OCI-LY7 (cell line): ENCODE measurements at regions not wholly inside any gene's neighbourhood (a gene's known extent, or its start where the extent isn't known, plus 50 kb on each side); places are given as distances from the start of the nearest gene placed in this dataset.
"Not testable (repeated sequence)": the region's sequence is repeated elsewhere in the genome, so short reads cannot be mapped to it uniquely, and the experiment has no call there.

Experiments used
- BruUV-seq: library from RNA; stranded (reverse); fragments of 400-500 nt; replicated peaks from 2 replicates; lab custom pipeline; 2021; lab: Mats Ljungman, UMichigan
- CTCF ChIA-PET: fragments of 300-600 bp; sonication (Branson Sonifier 250); formaldehyde crosslinking; loops from one replicate; lab custom pipeline; 2022; ENCODE audit warnings: antibody characterized with exemption; ENCODE audit not compliant: unreplicated experiment; lab: Charles Lee
- POLR2A ChIA-PET: fragments of 300-600 bp; sonication (Branson Sonifier 250); formaldehyde crosslinking; loops from one replicate; lab custom pipeline; 2022; ENCODE audit warnings: antibody characterized with exemption; lab: Charles Lee
- DNase-seq: peaks from one replicate; pipeline ENCODE4 v3.0.0-alpha.2; 2015; ENCODE audit warnings: low spot score
- H2AFZ ChIP-seq: fragments of 200-600 bp; sonication (generic), shearing (Covaris generic); 2 replicates; pipeline ENCODE4 v1.6.1; 2014; ENCODE audit warnings: mild to moderate bottlenecking, antibody characterized with exemption, low read length, moderate library complexity
- H3K27ac ChIP-seq: fragments of 200-600 bp; sonication (generic); 2 replicates; pipeline ENCODE4 v1.5.1; 2014; ENCODE audit warnings: mixed run types, low read depth, mild to moderate bottlenecking, moderate library complexity, low read length, inconsistent platforms; ENCODE audit not compliant: poor library complexity, severe bottlenecking
- H3K36me3 ChIP-seq: fragments of 200-600 bp; sonication (generic); 2 replicates; pipeline ENCODE4 v1.6.1; 2014; ENCODE audit warnings: mild to moderate bottlenecking, antibody characterized with exemption, low read length, moderate library complexity, mixed read lengths; ENCODE audit not compliant: insufficient read depth
- H3K4me1 ChIP-seq: fragments of 200-600 bp; sonication (generic); 2 replicates; pipeline ENCODE4 v1.5.1; 2014; ENCODE audit warnings: mild to moderate bottlenecking, low read length; ENCODE audit not compliant: insufficient read depth, poor library complexity, severe bottlenecking
- H3K4me2 ChIP-seq: fragments of 200-600 bp; sonication (generic); 2 replicates; pipeline ENCODE4 v1.6.1; 2014; ENCODE audit warnings: mild to moderate bottlenecking, low read length
- H3K4me3 ChIP-seq: fragments of 200-600 bp; sonication (generic); 2 replicates; pipeline ENCODE4 v1.5.1; 2014; ENCODE audit warnings: mild to moderate bottlenecking, low read depth, low read length; ENCODE audit not compliant: poor library complexity, severe bottlenecking
- H3K79me2 ChIP-seq: fragments of 200-600 bp; sonication (generic); 2 replicates; pipeline ENCODE4 v1.6.1; 2016; ENCODE audit warnings: low read depth, mild to moderate bottlenecking, low read length, moderate library complexity, mixed read lengths; ENCODE audit not compliant: insufficient read depth
- H3K9me2 ChIP-seq: fragments of 200-600 bp; sonication (generic); 2 replicates; pipeline ENCODE4 v1.6.1; 2016; ENCODE audit warnings: mild to moderate bottlenecking, low read length, mixed read lengths; ENCODE audit not compliant: insufficient read depth
- H3K9me3 ChIP-seq: fragments of 200-600 bp; sonication (generic); 2 replicates; pipeline ENCODE4 v1.6.1; 2014; ENCODE audit warnings: mild to moderate bottlenecking, mixed run types, low read length, mixed read lengths
- H4K20me1 ChIP-seq: fragments of 200-600 bp; sonication (generic); 2 replicates; pipeline ENCODE4 v1.6.1; 2014; ENCODE audit warnings: mild to moderate bottlenecking, antibody characterized with exemption, low read length, moderate library complexity, mixed read lengths; ENCODE audit not compliant: insufficient read depth
- CTCF ChIP-seq: fragments of 200-600 bp; sonication (generic); conservative IDR thresholded peaks from 2 replicates; pipeline ENCODE4 v1.5.1; 2014; ENCODE audit warnings: mild to moderate bottlenecking, antibody characterized with exemption, low read length, moderate library complexity, mixed read lengths
- EZH2phosphoT487 ChIP-seq: fragments of 200-600 bp; sonication (generic); IDR thresholded peaks from 2 replicates; pipeline ENCODE4 v1.6.1; 2018; ENCODE audit warnings: low read depth, borderline replicate concordance, mild to moderate bottlenecking, mixed run types, antibody characterized with exemption, low read length, moderate library complexity, mixed read lengths
- intact Hi-C: fragments of 100-400 bp; cut with micrococcal nuclease; formaldehyde crosslinking; loops from one replicate; pipeline ENCODE4 v1.10.0; 2022; ENCODE audit not compliant: unreplicated experiment

- Histone ChIP-seq H3K79me2 (no peaks in the 10 kb centered on the region), H3K4me1 (no peaks in the 10 kb centered on the region), H3K4me3 (no peak overlapping the region), H3K36me3 (no peaks in the 10 kb centered on the region), H3K9me3 (no peaks in the 10 kb centered on the region; the same call in 1 of the 2 replicates), H3K4me2 (no peak overlapping the region), H3K9me2 (no peaks in the 10 kb centered on the region), H3K27ac (no peak overlapping the region), H4K20me1 (no peaks in the 10 kb centered on the region), H2AFZ (no peak overlapping the region)
- no peak for DNase-seq
- BruUV-seq: no TSS peak
- ChIA-PET CTCF (no interaction called here), POLR2A (no interaction called here)
- no peak for TF ChIP-seq CTCF
- no peak for TF ChIP-seq EZH2phosphoT487
- intact Hi-C loops: no loop called here
These were observed 477.0 kb downstream of the TMEM121 start for GRCh38 chr14:106003351-106003750.

- CTCF ChIA-PET, H3K4me2 ChIP-seq, POLR2A ChIA-PET: not testable (repeated sequence)
These were observed 478.8 kb downstream of the TMEM121 start for GRCh38 chr14:106004937-106005795.

GRCh38 chr14:106006043-106006442 is 479.7 kb downstream of the TMEM121 start:
- H2AFZ ChIP-seq, BruUV-seq, H3K36me3 ChIP-seq, H3K27ac ChIP-seq, H4K20me1 ChIP-seq, POLR2A ChIA-PET, CTCF ChIA-PET, H3K9me3 ChIP-seq, H3K79me2 ChIP-seq, intact Hi-C loops, H3K4me1 ChIP-seq, H3K4me3 ChIP-seq, H3K4me2 ChIP-seq, H3K9me2 ChIP-seq, DNase-seq: not testable (repeated sequence)

More at GRCh38 chr14:106004937-106005795, 478.8 kb downstream of the TMEM121 start:
- H3K4me1 ChIP-seq, H2AFZ ChIP-seq, H3K4me3 ChIP-seq, H4K20me1 ChIP-seq, BruUV-seq, H3K36me3 ChIP-seq, DNase-seq, H3K27ac ChIP-seq, intact Hi-C loops, H3K9me3 ChIP-seq, H3K79me2 ChIP-seq, H3K9me2 ChIP-seq: not testable (repeated sequence)

- H3K36me3 ChIP-seq, H3K27ac ChIP-seq, H3K4me3 ChIP-seq, H3K4me2 ChIP-seq, CTCF ChIA-PET, H3K9me3 ChIP-seq, BruUV-seq, H3K4me1 ChIP-seq, H4K20me1 ChIP-seq, H3K9me2 ChIP-seq, DNase-seq, H3K79me2 ChIP-seq, intact Hi-C loops, POLR2A ChIA-PET, H2AFZ ChIP-seq: not testable (repeated sequence)
These were observed 480.3 kb downstream of the TMEM121 start for GRCh38 chr14:106006716-106007115.
